Activated naive CD8-positive, alpha-beta T cell treated with anti-CD3 and anti-CD28 coated beads, Interleukin-2, amount 10 ng/mL, durations not matched to agents 7 days and 5 days (primary cell): ENCODE measurements at regions not wholly inside any gene's neighbourhood (a gene's known extent, or its start where the extent isn't known, plus 50 kb on each side); places are given as distances from the start of the nearest gene placed in this dataset.

Experiments
- ATAC-seq: fragments of 150-1000 bp; cut with Tn5 transposase; one replicate; pipeline ENCODE4 v1.10.0; 2021; ENCODE audit warnings: low read depth, moderate library complexity
- POLR2A ChIA-PET: fragments of 350-600 bp; sonication (Branson Sonifier 250); formaldehyde crosslinking; loops from one replicate; lab custom pipeline; 2021; ENCODE audit warnings: antibody characterized with exemption; lab: Charles Lee
- DNase-seq: peaks from one replicate; pipeline ENCODE4 v3.0.0; 2021
- H3K27ac Mint-ChIP-seq: one replicate; pipeline ENCODE4 v1.8.0; 2022; ENCODE audit warnings: mild to moderate bottlenecking, mixed read lengths
- H3K27me3 Mint-ChIP-seq: one replicate; pipeline ENCODE4 v1.8.0; 2022; ENCODE audit warnings: mild to moderate bottlenecking, moderate library complexity, mixed read lengths
- H3K36me3 Mint-ChIP-seq: one replicate; pipeline ENCODE4 v1.8.0; 2021; ENCODE audit warnings: mild to moderate bottlenecking, mixed read lengths
- H3K4me1 Mint-ChIP-seq: one replicate; pipeline ENCODE4 v1.8.0; 2021; ENCODE audit warnings: mixed read lengths
- H3K4me3 Mint-ChIP-seq: one replicate; pipeline ENCODE4 v1.8.0; 2022; ENCODE audit warnings: mild to moderate bottlenecking, moderate library complexity, mixed read lengths
- H3K9me3 Mint-ChIP-seq: one replicate; pipeline ENCODE4 v1.8.0; 2021; ENCODE audit warnings: mixed read lengths

GRCh38 chr20:60993433-60994044 is 258.5 kb upstream of the CDH4 start:
- H3K36me3 Mint-ChIP-seq, result no peaks in the 10 kb centered on the region
- POLR2A ChIA-PET, result no interaction called here

GRCh38 chr20:60999250-60999649 is 252.8 kb upstream of the CDH4 start:
- DNase-seq (no peak), ATAC-seq (no peak)
- no peaks in the 10 kb centered on the region for H3K27me3 Mint-ChIP-seq
- POLR2A ChIA-PET, result no interaction called here
- H3K4me3 Mint-ChIP-seq, result no peak overlapping the region
- H3K9me3 Mint-ChIP-seq, result no peaks in the 10 kb centered on the region
- H3K36me3 Mint-ChIP-seq, result no peaks in the 10 kb centered on the region
- H3K4me1 Mint-ChIP-seq, result no peaks in the 10 kb centered on the region
- no peak overlapping the region for H3K27ac Mint-ChIP-seq

More at GRCh38 chr20:60993433-60994044, 258.5 kb upstream of the CDH4 start:
- ATAC-seq (no peak), DNase-seq (no peak)
- no peaks in the 10 kb centered on the region for H3K27me3 Mint-ChIP-seq
- H3K9me3 Mint-ChIP-seq, result no peaks in the 10 kb centered on the region
- no peak overlapping the region for H3K4me3 Mint-ChIP-seq
- no peaks in the 10 kb centered on the region for H3K4me1 Mint-ChIP-seq
- no peak overlapping the region for H3K27ac Mint-ChIP-seq

GRCh38 chr20:61002090-61002489 is 250.0 kb upstream of the CDH4 start:
- Mint-ChIP-seq H3K4me1 (no peaks in the 10 kb centered on the region), H3K36me3 (no peaks in the 10 kb centered on the region)
- POLR2A ChIA-PET, result no interaction called here

GRCh38 chr20:61014491-61014890 is 237.6 kb upstream of the CDH4 start:
- DNase-seq, result no peak
- POLR2A ChIA-PET, result no interaction called here
- ATAC-seq, result no peak
- Mint-ChIP-seq H3K36me3 (no peaks in the 10 kb centered on the region), H3K4me3 (no peak overlapping the region), H3K27ac (no peak overlapping the region), H3K9me3 (peaks cover 7% of the 10 kb centered on the region), H3K27me3 (no peaks in the 10 kb centered on the region), H3K4me1 (no peaks in the 10 kb centered on the region)

More at GRCh38 chr20:61002090-61002489, 250.0 kb upstream of the CDH4 start:
- H3K27me3 Mint-ChIP-seq, result no peaks in the 10 kb centered on the region
- no peak overlapping the region for H3K27ac Mint-ChIP-seq
- ATAC-seq, result no peak
- H3K9me3 Mint-ChIP-seq, result no peaks in the 10 kb centered on the region
- H3K4me3 Mint-ChIP-seq, result no peak overlapping the region
- DNase-seq, result no peak

- Mint-ChIP-seq H3K4me1 (no peaks in the 10 kb centered on the region), H3K36me3 (no peaks in the 10 kb centered on the region), H3K27me3 (no peaks in the 10 kb centered on the region), H3K4me3 (no peak overlapping the region), H3K27ac (no peak overlapping the region), H3K9me3 (peaks cover 9% of the 10 kb centered on the region)
- DNase-seq (no peak), ATAC-seq (no peak)
- POLR2A ChIA-PET, result no interaction called here
Observed at GRCh38 chr20:61015602-61016001, 236.5 kb upstream of the CDH4 start.

- ATAC-seq, result no peak
- Mint-ChIP-seq H3K27ac (no peak overlapping the region), H3K9me3 (peaks cover 9% of the 10 kb centered on the region), H3K27me3 (no peaks in the 10 kb centered on the region), H3K36me3 (no peaks in the 10 kb centered on the region), H3K4me3 (no peak overlapping the region), H3K4me1 (no peaks in the 10 kb centered on the region)
- no peak for DNase-seq
- POLR2A ChIA-PET, result no interaction called here
Observed at GRCh38 chr20:61019322-61019721, 232.7 kb upstream of the CDH4 start.

GRCh38 chr20:61023612-61024011 is 228.4 kb upstream of the CDH4 start:
- Mint-ChIP-seq H3K9me3 (peaks cover 9% of the 10 kb centered on the region), H3K4me1 (no peaks in the 10 kb centered on the region), H3K36me3 (no peaks in the 10 kb centered on the region), H3K27me3 (no peaks in the 10 kb centered on the region), H3K27ac (no peak overlapping the region), H3K4me3 (no peak overlapping the region)
- ATAC-seq (no peak), DNase-seq (no peak)
- POLR2A ChIA-PET, result no interaction called here

- ATAC-seq, result no peak
- Mint-ChIP-seq H3K27ac (no peak overlapping the region), H3K4me1 (no peaks in the 10 kb centered on the region), H3K36me3 (no peaks in the 10 kb centered on the region), H3K4me3 (no peak overlapping the region), H3K9me3 (peaks cover 5% of the 10 kb centered on the region), H3K27me3 (no peaks in the 10 kb centered on the region)
- POLR2A ChIA-PET, result no interaction called here
- no peak for DNase-seq
Observed at GRCh38 chr20:61024390-61024789, 227.7 kb upstream of the CDH4 start.

- DNase-seq (no peak), ATAC-seq (no peak)
- no peaks in the 10 kb centered on the region for H3K4me1 Mint-ChIP-seq
- peaks cover 8% of the 10 kb centered on the region for H3K9me3 Mint-ChIP-seq
- H3K36me3 Mint-ChIP-seq, result no peaks in the 10 kb centered on the region
- no peak overlapping the region for H3K4me3 Mint-ChIP-seq
- POLR2A ChIA-PET, result no interaction called here
- no peaks in the 10 kb centered on the region for H3K27me3 Mint-ChIP-seq
- H3K27ac Mint-ChIP-seq, result no peak overlapping the region
Observed at GRCh38 chr20:61025536-61025935, 226.5 kb upstream of the CDH4 start.

- DNase-seq (no peak), ATAC-seq (no peak)
- H3K9me3 Mint-ChIP-seq, result peaks cover 8% of the 10 kb centered on the region
- H3K4me1 Mint-ChIP-seq, result no peaks in the 10 kb centered on the region
- POLR2A ChIA-PET, result no interaction called here
- no peak overlapping the region for H3K4me3 Mint-ChIP-seq
- H3K36me3 Mint-ChIP-seq, result no peaks in the 10 kb centered on the region
- H3K27me3 Mint-ChIP-seq, result no peaks in the 10 kb centered on the region
- no peak overlapping the region for H3K27ac Mint-ChIP-seq
Observed at GRCh38 chr20:61026173-61026572, 225.9 kb upstream of the CDH4 start.

GRCh38 chr20:61026731-61027130 is 225.3 kb upstream of the CDH4 start:
- Mint-ChIP-seq H3K27me3 (no peaks in the 10 kb centered on the region), H3K36me3 (no peaks in the 10 kb centered on the region), H3K4me3 (no peak overlapping the region), H3K4me1 (no peaks in the 10 kb centered on the region), H3K27ac (no peak overlapping the region), H3K9me3 (peaks cover 8% of the 10 kb centered on the region)
- POLR2A ChIA-PET, result no interaction called here
- no peak for ATAC-seq
- DNase-seq, result no peak

GRCh38 chr20:61027218-61027617 is 224.8 kb upstream of the CDH4 start:
- Mint-ChIP-seq H3K4me1 (no peaks in the 10 kb centered on the region), H3K9me3 (peaks cover 8% of the 10 kb centered on the region), H3K4me3 (no peak overlapping the region), H3K36me3 (no peaks in the 10 kb centered on the region), H3K27ac (no peak overlapping the region), H3K27me3 (no peaks in the 10 kb centered on the region)
- POLR2A ChIA-PET, result no interaction called here
- no peak for DNase-seq
- ATAC-seq, result no peak

- H3K4me1 Mint-ChIP-seq, result no peaks in the 10 kb centered on the region
- POLR2A ChIA-PET, result no interaction called here
- peaks cover 8% of the 10 kb centered on the region for H3K9me3 Mint-ChIP-seq
- no peak overlapping the region for H3K27ac Mint-ChIP-seq
- H3K4me3 Mint-ChIP-seq, result no peak overlapping the region
- ATAC-seq (no peak), DNase-seq (no peak)
- H3K36me3 Mint-ChIP-seq, result no peaks in the 10 kb centered on the region
- H3K27me3 Mint-ChIP-seq, result no peaks in the 10 kb centered on the region
Observed at GRCh38 chr20:61030130-61030529, 221.9 kb upstream of the CDH4 start.

- peaks cover 2% of the 10 kb centered on the region for H3K27me3 Mint-ChIP-seq
- H3K4me1 Mint-ChIP-seq, result no peaks in the 10 kb centered on the region
- POLR2A ChIA-PET, result no interaction called here
- H3K4me3 Mint-ChIP-seq, result no peak overlapping the region
- H3K9me3 Mint-ChIP-seq, result peaks cover 6% of the 10 kb centered on the region
- DNase-seq, result no peak
- H3K36me3 Mint-ChIP-seq, result no peaks in the 10 kb centered on the region
- no peak overlapping the region for H3K27ac Mint-ChIP-seq
- no peak for ATAC-seq
Observed at GRCh38 chr20:61031101-61031830, 220.8 kb upstream of the CDH4 start.
